PFSK-1 (cell line): ENCODE measurements at regions not wholly inside any gene's neighbourhood (a gene's known extent, or its start where the extent isn't known, plus 50 kb on each side); places are given as distances from the start of the nearest gene placed in this dataset.

Experiments
- REST ChIP-seq, 2 experiments: IDR thresholded peaks; 2 replicates each; pipeline versions ENCODE4 v1.6.1 to v1.8.0; 2011 to 2012; ENCODE audit warnings: low read depth in 2 of 2, low read length in 2 of 2, control low read depth in 1 of 2, inconsistent platforms in 1 of 2, mild to moderate bottlenecking in 1 of 2, moderate library complexity in 1 of 2; ENCODE audit not compliant: insufficient read depth in 1 of 2
- TAF1 ChIP-seq: IDR thresholded peaks from 2 replicates; pipeline ENCODE4 v1.6.1; 2012; ENCODE audit warnings: low read length, control low read depth, borderline replicate concordance; ENCODE audit not compliant: insufficient read depth

- TF ChIP-seq TAF1 (no peak), REST (IDR thresholded peaks at IDR 0.05; ENCODE audit: insufficient read depth in 1 of 2, low read depth in 2 of 2, low read length in 2 of 2) (no peak)
These were observed 84.8 kb downstream of the CPN2 start for GRCh38 chr3:194265996-194266964.
